D721Med (cell line): ENCODE measurements at regions not wholly inside any gene's neighbourhood (a gene's known extent, or its start where the extent isn't known, plus 50 kb on each side); places are given as distances from the start of the nearest gene placed in this dataset.
"Not testable (repeated sequence)": the region's sequence is repeated elsewhere in the genome, so short reads cannot be mapped to it uniquely, and the experiment has no call there.

ENCODE experiments used
- DNase-seq: peaks from one replicate; pipeline ENCODE4 v3.0.0; 2011; ENCODE audit warnings: low spot score; ENCODE audit not compliant: insufficient read length
- FAIRE-seq: peaks from 2 replicates; lab custom pipeline; 2011; peaks lifted over from hg19 to GRCh38; lab: Jason Lieb, UNC
- TF ChIP-seq, protein P1 (sequence below): IDR thresholded peaks from 2 replicates; pipeline ENCODE4 v1.5.1; 2012; ENCODE audit warnings: mild to moderate bottlenecking, control low read depth; ENCODE audit not compliant: insufficient read depth; ENCODE audit errors: missing control alignments

DNA sequence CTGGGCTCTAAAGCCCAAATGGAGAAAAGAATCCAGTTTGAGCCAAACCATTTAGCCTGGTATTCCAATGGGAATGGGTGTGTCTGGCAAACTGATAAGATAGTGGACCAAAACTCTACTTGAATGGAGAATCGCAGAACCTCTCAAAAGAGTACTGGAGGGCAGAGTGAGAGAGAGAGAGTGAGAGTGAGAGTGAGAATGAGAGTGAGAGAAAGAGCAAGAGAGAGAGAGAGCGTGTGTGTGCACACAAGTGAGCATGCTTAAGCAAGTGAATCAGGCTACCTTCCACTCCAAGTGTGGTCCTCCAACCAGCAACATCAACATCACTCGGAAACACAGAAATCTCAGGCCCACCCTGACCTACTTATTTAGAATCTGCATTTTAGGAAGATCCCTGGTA is 58.8 kb downstream of the UQCRFS1 start:
- DNase-seq (no peak), FAIRE-seq (no peak)
- TF ChIP-seq, protein P1, sequence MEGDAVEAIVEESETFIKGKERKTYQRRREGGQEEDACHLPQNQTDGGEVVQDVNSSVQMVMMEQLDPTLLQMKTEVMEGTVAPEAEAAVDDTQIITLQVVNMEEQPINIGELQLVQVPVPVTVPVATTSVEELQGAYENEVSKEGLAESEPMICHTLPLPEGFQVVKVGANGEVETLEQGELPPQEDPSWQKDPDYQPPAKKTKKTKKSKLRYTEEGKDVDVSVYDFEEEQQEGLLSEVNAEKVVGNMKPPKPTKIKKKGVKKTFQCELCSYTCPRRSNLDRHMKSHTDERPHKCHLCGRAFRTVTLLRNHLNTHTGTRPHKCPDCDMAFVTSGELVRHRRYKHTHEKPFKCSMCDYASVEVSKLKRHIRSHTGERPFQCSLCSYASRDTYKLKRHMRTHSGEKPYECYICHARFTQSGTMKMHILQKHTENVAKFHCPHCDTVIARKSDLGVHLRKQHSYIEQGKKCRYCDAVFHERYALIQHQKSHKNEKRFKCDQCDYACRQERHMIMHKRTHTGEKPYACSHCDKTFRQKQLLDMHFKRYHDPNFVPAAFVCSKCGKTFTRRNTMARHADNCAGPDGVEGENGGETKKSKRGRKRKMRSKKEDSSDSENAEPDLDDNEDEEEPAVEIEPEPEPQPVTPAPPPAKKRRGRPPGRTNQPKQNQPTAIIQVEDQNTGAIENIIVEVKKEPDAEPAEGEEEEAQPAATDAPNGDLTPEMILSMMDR = no peak

DNA sequence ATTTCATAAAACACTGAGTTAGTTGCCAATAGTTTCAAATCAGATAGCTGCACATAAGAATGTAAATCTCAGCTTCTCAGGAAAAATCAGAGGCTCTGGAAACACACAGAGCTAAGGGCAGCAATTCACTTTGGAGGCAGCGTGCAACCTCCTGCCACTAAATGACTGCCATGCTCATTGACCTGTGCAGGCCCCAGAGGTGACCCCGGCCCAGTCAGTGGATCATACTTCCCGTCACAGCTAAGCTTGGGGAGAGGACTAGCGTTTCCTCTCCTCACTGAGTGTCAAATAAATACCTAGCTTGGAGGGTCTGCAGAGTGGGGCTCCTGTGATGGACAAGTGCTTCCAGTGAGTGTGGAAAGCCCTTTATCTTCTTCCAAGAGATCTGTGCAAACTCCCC is 67.2 kb downstream of the UQCRFS1 start:
- no peak for FAIRE-seq
- DNase-seq = no peak

DNA sequence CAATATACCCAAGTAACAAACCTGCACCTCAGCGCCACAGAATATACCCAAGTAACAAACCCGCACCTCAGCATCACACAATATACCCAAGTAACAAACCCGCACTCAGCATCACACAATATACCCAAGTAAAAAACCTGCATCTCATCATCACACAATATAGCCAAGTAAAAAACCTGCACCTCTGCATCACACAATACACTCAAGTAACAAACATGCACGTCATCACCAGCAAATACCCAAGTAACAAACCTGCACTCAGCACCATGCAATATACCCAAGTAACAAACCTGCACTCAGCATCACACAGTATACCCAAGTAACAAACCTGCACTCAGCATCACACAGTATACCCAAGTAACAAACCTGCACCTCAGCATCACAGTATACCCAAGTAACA is 69.8 kb downstream of the UQCRFS1 start:
- DNase-seq (no peak), FAIRE-seq (no peak)
- TF ChIP-seq, protein P1 = no peak

More for the DNA sequence above, 67.2 kb downstream of the UQCRFS1 start:
- TF ChIP-seq, protein P1 = no peak

DNA sequence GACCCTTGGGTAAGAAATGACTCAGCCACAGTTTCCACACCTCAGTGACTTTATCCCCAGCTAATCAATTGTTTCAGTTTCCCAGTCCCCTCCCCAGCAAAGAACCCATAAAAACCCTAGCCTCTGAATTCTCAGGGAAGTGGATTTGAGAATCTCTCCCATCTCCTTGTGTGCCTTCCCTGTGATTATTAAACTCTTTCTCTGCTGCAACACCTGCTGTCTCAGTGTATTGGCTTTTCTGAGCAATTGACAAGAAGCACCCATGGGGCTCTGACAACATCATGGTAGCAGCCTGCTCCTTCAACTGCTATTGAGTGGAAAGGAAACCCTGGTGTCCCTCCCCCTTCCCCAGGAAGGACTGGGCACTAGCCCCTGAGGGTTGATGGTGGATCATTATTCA is 73.7 kb downstream of the UQCRFS1 start:
- FAIRE-seq (no peak), DNase-seq (no peak)
- TF ChIP-seq, protein P1 = no peak

DNA sequence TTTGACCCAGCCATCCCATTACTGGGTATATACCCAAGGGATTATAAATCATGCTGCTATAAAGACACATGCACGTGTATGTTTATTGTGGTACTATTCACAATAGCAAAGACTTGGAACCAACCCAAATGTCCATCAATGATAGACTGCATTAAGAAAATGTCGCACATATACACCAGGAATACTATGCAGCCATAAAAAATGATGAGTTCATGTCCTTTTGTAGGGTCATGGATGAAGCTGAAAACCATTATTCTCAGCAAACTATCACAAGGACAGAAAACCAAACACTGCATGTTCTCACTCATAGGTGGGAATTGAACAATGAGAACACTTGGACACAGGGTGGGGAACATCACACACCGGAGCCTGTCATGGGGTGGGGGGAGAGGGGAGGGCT is 74.7 kb downstream of the UQCRFS1 start:
- DNase-seq, FAIRE-seq: not testable (repeated sequence)

DNA sequence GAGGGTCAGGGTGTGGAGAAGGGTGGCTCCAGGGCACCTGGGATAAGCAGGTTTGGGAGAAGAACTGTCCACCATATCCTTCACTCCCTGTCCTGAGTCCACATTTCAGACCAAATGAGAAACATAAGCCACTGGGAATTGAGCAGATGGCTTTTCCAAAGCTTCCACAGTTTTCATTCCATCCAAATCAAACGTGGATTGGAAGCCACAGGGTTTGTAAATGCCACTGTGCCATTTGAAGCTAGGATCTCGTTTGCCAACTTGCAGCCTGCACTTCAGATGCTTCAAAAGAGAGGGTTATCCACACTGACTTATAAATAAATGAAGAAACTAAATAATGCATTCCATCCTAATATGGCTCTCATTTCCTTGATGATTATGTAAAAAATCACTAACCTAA is 81.5 kb downstream of the UQCRFS1 start:
- FAIRE-seq (no peak), DNase-seq (no peak)
- TF ChIP-seq, protein P1 = no peak

DNA sequence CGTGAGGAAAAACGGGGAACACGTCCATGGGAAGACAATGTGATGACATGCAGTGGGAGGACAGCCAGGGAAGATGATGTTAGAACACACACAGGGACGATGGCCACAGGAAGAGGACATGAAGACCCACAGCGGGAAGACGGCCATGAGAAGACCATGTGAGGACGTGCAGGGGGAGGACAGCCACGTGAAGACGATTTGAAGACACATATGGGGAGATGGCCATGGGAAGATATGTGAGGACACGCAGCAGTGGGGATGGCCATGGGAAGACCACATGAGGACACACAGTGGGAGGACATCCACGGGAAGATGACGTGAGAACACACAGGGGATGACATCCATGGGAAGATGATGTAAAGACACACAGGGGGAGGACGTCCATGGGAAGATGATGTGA is 83.8 kb downstream of the UQCRFS1 start:
- FAIRE-seq (no peak), DNase-seq (no peak)
- TF ChIP-seq, protein P1 = no peak

DNA sequence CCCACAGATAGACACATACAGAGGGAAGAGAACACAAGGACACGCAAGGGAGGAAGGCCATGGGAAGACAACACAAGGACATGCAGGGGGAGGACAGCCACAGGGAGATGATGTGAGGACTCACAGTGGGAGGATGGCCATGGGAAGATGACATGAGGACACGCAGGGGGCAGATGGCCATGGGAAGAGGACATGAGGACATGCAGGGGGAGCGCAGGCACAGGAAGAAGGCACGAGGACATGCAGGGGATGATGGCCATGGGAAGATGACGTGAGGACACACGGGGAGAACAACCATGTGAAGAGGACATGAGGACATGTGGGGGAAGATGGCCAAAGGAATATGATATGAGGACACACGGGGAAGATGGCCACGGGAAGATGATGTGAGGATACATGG is 84.7 kb downstream of the UQCRFS1 start:
- TF ChIP-seq, protein P1 = no peak
- FAIRE-seq = no peak
- DNase-seq = no peak
